Breast epithelium (tissue), 3 donors: ENCODE measurements at regions not wholly inside any gene's neighbourhood (a gene's known extent, or its start where the extent isn't known, plus 50 kb on each side); places are given as distances from the start of the nearest gene placed in this dataset.

Experiments
- CTCF ChIP-seq, 3 donors: fragments of 450-650 bp; IDR thresholded peaks; one replicate each; pipeline ENCODE4 v1.5.1; 2016 to 2017; ENCODE audit warnings: antibody characterized with exemption in 3 of 3, mild to moderate bottlenecking in 3 of 3, moderate library complexity in 3 of 3
- POLR2A ChIP-seq: fragments of 450-650 bp; IDR thresholded peaks from one replicate; pipeline ENCODE4 v1.6.1; 2016; ENCODE audit warnings: antibody characterized with exemption, mild to moderate bottlenecking, moderate library complexity

GRCh38 chr10:125333769-125334168 is 173.4 kb upstream of the CTBP2 start:
- no peak for TF ChIP-seq CTCF (IDR thresholded peaks at IDR 0.05)
- no peak for TF ChIP-seq POLR2A
